HG03139 (cell line): ENCODE measurements at regions not wholly inside any gene's neighbourhood (a gene's known extent, or its start where the extent isn't known, plus 50 kb on each side); places are given as distances from the start of the nearest gene placed in this dataset.
"Not testable (repeated sequence)": the region's sequence is repeated elsewhere in the genome, so short reads cannot be mapped to it uniquely, and the experiment has no call there.

ENCODE experiments used
- ATAC-seq: cut with Tn5 transposase; IDR thresholded peaks from one replicate; pipeline ENCODE4 v1.9.1; 2021; ENCODE audit not compliant: unreplicated experiment

- no peak for ATAC-seq
Measured at GRCh38 chr11:91394073-91394726, 830.4 kb upstream of the FAT3 start.

GRCh38 chr11:91382946-91383345, 841.7 kb upstream of the FAT3 start:
- no peak for ATAC-seq

- ATAC-seq = no peak
Measured at GRCh38 chr11:91374794-91375193, 849.8 kb upstream of the FAT3 start.

- ATAC-seq = no peak
Measured at GRCh38 chr11:91373497-91373896, 851.1 kb upstream of the FAT3 start.

GRCh38 chr11:91366816-91367215, 857.8 kb upstream of the FAT3 start:
- no peak for ATAC-seq

- ATAC-seq = no peak
Measured at GRCh38 chr11:91365986-91366585, 858.5 kb upstream of the FAT3 start.

- no peak for ATAC-seq
Measured at GRCh38 chr11:91350931-91351330, 873.7 kb upstream of the FAT3 start.

GRCh38 chr11:91326751-91327150, 897.9 kb upstream of the FAT3 start:
- ATAC-seq = no peak

GRCh38 chr11:91326280-91326679, 898.3 kb upstream of the FAT3 start:
- no peak for ATAC-seq

GRCh38 chr11:91314521-91314920, 910.1 kb upstream of the FAT3 start:
- no peak for ATAC-seq

GRCh38 chr11:91312541-91312940, 912.1 kb upstream of the FAT3 start:
- ATAC-seq = no peak

- no peak for ATAC-seq
Measured at GRCh38 chr11:91310085-91310484, 914.5 kb upstream of the FAT3 start.

- ATAC-seq = no peak
Measured at GRCh38 chr11:91308069-91308468, 916.5 kb upstream of the FAT3 start.

- no peak for ATAC-seq
Measured at GRCh38 chr11:91305402-91305801, 919.2 kb upstream of the FAT3 start.

GRCh38 chr11:91303749-91304148, 920.9 kb upstream of the FAT3 start:
- ATAC-seq = no peak

- no peak for ATAC-seq
Measured at GRCh38 chr11:91299980-91300379, 924.6 kb upstream of the FAT3 start.

GRCh38 chr11:91296629-91297028, 928.0 kb upstream of the FAT3 start:
- ATAC-seq = no peak

GRCh38 chr11:91295591-91295990, 929.0 kb upstream of the FAT3 start:
- ATAC-seq = peak; percentile 58

GRCh38 chr11:91293119-91293518, 931.5 kb upstream of the FAT3 start:
- ATAC-seq = no peak

GRCh38 chr11:91272089-91272488, 952.5 kb upstream of the FAT3 start:
- no peak for ATAC-seq

GRCh38 chr11:91268512-91269295, 955.9 kb upstream of the FAT3 start:
- not testable (repeated sequence) for ATAC-seq

- no peak for ATAC-seq
Measured at GRCh38 chr11:91265946-91266345, 958.7 kb upstream of the FAT3 start.
